ENCODE measurements at regions not wholly inside any gene's neighbourhood (a gene's known extent, or its start where the extent isn't known, plus 50 kb on each side); places are given as distances from the start of the nearest gene placed in this dataset.
"Not testable (repeated sequence)": the region's sequence is repeated elsewhere in the genome, so short reads cannot be mapped to it uniquely, and the experiment has no call there.

DNA sequence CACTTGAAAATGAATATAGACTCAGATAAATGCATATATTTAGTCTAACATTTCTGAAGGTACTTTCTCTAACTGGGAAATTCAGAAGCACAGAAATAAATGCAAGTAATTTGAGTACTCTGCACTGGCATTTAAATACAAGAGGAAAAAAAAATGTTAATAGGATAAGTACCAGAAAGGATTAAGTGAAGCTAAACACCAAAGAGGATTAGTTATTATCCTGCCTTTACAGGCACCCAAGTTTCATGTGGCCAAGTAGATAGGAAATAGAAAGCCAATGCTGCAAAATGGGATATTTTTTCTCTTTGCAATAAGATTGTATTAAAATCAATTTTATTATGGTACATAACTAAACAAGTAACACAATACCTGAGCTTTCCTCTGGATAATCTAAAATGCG lies 762.5 kb downstream of the PCDH7 start (continued):
- TF ChIP-seq CEBPB (IDR thresholded peaks at IDR 0.05; ENCODE audit: low read depth), result no peak
- TF ChIP-seq EZH2 (IDR thresholded peaks at IDR 0.05), result no peak
- TF ChIP-seq ZNF274 (IDR thresholded peaks at IDR 0.05; ENCODE audit: low read depth, low read length), result no peak

DNA sequence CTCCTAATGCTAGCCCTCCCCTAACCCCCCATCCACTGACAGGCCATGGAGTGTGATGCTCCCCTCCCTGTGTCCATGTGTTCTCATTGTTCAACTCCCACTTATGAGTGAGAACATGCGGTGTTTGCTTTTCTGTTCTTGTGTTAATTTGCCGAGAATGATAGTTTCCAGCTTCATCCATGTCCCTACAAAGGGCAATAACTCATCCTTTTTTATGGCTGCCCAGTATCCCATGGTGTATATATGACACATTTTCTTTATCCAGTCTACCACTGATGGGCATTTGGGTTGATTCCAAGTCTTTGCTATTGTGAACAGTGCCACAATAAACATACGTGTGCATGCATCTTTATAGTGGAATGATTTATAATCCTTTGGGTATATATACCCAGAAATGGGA lies 779.0 kb downstream of the PCDH7 start:
- H3K4me3 ChIP-seq (replicated peaks in 1 of 2; ENCODE audit: low read depth in 1 of 2, low read length in 2 of 2); CTCF ChIA-PET; ATAC-seq: not testable (repeated sequence)

DNA sequence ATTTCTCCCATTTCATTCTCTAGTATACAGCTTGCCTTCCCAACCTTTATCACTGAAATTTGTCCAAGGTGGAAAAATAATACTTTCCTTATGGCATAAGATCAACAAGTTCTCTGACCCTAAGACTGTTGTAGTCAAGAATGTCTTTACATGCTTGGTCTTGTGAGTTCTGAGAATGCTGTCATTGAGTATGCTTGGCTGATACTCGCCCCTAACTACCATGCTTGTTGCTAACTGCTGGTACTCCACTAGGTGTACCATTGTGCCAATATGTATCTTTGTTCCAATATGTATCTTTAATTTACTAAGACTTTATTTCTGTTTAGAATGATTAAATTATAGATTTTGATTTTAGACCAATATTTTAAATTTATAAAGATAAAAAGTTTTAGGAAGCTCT lies 796.4 kb downstream of the PCDH7 start:
- no peaks in the 10 kb centered on the region for H3K36me3 ChIP-seq (ENCODE audit: control insufficient read depth in 1 of 2, insufficient read depth in 2 of 2, low read length in 2 of 2)
- intact Hi-C loops (cut with micrococcal nuclease), result no loop called here
- no peak overlapping the region for H3K9ac ChIP-seq (ENCODE audit: low read length)
- ChIA-PET RAD21 (ENCODE audit: low non-redundant PET in 1 of 2, low total read pairs in 2 of 2, uncharacterized antibody in 2 of 2, unreplicated experiment in 2 of 2) (no interaction called here), POLR2A (no interaction called here), CTCF (no interaction called here)
- no peak overlapping the region for H3K4me3 ChIP-seq (replicated peaks in 1 of 2; ENCODE audit: low read depth in 1 of 2, low read length in 2 of 2)
- ATAC-seq, result peak; percentile 57; the same call in 1 of the 2 replicates
- H3K9me2 ChIP-seq (ENCODE audit: insufficient read depth), result no peaks in the 10 kb centered on the region; the same call in 1 of the 2 replicates
- H3K4me1 ChIP-seq (ENCODE audit: control insufficient read depth in 1 of 2, insufficient read depth in 2 of 2, low read length in 2 of 2), result peaks cover 12 to 15% of the 10 kb centered on the region in 2 experiments; a peak in 3 of 4 replicates
- H3K9me3 ChIP-seq (ENCODE audit: control insufficient read depth in 1 of 2, insufficient read depth in 1 of 2, low read depth in 1 of 2, low read length in 2 of 2), result no peaks in the 10 kb centered on the region
- no peak for DNase-seq (ENCODE audit: low read depth, low spot score)
- no peaks in the 10 kb centered on the region for H3K79me2 ChIP-seq (ENCODE audit: insufficient read depth, low read length)
- TF ChIP-seq SP1 (IDR thresholded peaks at IDR 0.05; ENCODE audit: low read depth) (no peak), POLR2A (IDR thresholded peaks at IDR 0.05; ENCODE audit: borderline replicate concordance, extremely low read depth, insufficient read depth, insufficient read length) (no peak), JUND (IDR thresholded peaks at IDR 0.05) (no peak), ZNF274 (IDR thresholded peaks at IDR 0.05; ENCODE audit: low read depth, low read length) (no peak), CEBPB (IDR thresholded peaks at IDR 0.05; ENCODE audit: low read depth) (no peak), YY1 (IDR thresholded peaks at IDR 0.05; ENCODE audit: extremely low read depth, insufficient replicate concordance, low read depth, low read length) (no peak), SRF (IDR thresholded peaks at IDR 0.05; ENCODE audit: low read depth) (no peak), EGR1 (IDR thresholded peaks at IDR 0.05; ENCODE audit: low read depth) (no peak), ZFX (IDR thresholded peaks at IDR 0.05) (no peak), SIN3A (IDR thresholded peaks at IDR 0.05; ENCODE audit: low read depth) (no peak), POLR2AphosphoS5 (IDR thresholded peaks at IDR 0.05; ENCODE audit: low read depth, low read length) (no peak), EZH2phosphoT487 (IDR thresholded peaks at IDR 0.05; ENCODE audit: borderline replicate concordance) (no peak)
- TF ChIP-seq, protein P1, sequence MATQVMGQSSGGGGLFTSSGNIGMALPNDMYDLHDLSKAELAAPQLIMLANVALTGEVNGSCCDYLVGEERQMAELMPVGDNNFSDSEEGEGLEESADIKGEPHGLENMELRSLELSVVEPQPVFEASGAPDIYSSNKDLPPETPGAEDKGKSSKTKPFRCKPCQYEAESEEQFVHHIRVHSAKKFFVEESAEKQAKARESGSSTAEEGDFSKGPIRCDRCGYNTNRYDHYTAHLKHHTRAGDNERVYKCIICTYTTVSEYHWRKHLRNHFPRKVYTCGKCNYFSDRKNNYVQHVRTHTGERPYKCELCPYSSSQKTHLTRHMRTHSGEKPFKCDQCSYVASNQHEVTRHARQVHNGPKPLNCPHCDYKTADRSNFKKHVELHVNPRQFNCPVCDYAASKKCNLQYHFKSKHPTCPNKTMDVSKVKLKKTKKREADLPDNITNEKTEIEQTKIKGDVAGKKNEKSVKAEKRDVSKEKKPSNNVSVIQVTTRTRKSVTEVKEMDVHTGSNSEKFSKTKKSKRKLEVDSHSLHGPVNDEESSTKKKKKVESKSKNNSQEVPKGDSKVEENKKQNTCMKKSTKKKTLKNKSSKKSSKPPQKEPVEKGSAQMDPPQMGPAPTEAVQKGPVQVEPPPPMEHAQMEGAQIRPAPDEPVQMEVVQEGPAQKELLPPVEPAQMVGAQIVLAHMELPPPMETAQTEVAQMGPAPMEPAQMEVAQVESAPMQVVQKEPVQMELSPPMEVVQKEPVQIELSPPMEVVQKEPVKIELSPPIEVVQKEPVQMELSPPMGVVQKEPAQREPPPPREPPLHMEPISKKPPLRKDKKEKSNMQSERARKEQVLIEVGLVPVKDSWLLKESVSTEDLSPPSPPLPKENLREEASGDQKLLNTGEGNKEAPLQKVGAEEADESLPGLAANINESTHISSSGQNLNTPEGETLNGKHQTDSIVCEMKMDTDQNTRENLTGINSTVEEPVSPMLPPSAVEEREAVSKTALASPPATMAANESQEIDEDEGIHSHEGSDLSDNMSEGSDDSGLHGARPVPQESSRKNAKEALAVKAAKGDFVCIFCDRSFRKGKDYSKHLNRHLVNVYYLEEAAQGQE (IDR thresholded peaks at IDR 0.05; ENCODE audit: low read depth), result no peak
- no peak overlapping the region for H3K27ac ChIP-seq (ENCODE audit: low read depth, low read length)
- no peaks in the 10 kb centered on the region for H3K27me3 ChIP-seq (ENCODE audit: insufficient read depth, low read length)
- BruUV-seq (replicated peaks), result no TSS peak
- H2AFZ ChIP-seq (ENCODE audit: low read depth, low read length, poor library complexity, severe bottlenecking), result peak overlapping the region; percentile 71
- no peak overlapping the region for H3K4me2 ChIP-seq (ENCODE audit: low read length)
- H4K20me1 ChIP-seq (ENCODE audit: insufficient read depth), result no peaks in the 10 kb centered on the region

More for the DNA sequence above, 779.0 kb downstream of the PCDH7 start:
- RAD21 ChIA-PET (ENCODE audit: low non-redundant PET in 1 of 2, low total read pairs in 2 of 2, uncharacterized antibody in 2 of 2, unreplicated experiment in 2 of 2); DNase-seq (ENCODE audit: low read depth, low spot score); POLR2A ChIA-PET; H3K4me1 ChIP-seq (ENCODE audit: control insufficient read depth in 1 of 2, insufficient read depth in 2 of 2, low read length in 2 of 2); BruUV-seq (replicated peaks); H4K20me1 ChIP-seq (ENCODE audit: insufficient read depth); H3K9me3 ChIP-seq (ENCODE audit: control insufficient read depth in 1 of 2, insufficient read depth in 1 of 2, low read depth in 1 of 2, low read length in 2 of 2); intact Hi-C loops (cut with micrococcal nuclease); H3K79me2 ChIP-seq (ENCODE audit: insufficient read depth, low read length); H3K27ac ChIP-seq (ENCODE audit: low read depth, low read length); H3K9ac ChIP-seq (ENCODE audit: low read length); H2AFZ ChIP-seq (ENCODE audit: low read depth, low read length, poor library complexity, severe bottlenecking); H3K27me3 ChIP-seq (ENCODE audit: insufficient read depth, low read length); H3K36me3 ChIP-seq (ENCODE audit: control insufficient read depth in 1 of 2, insufficient read depth in 2 of 2, low read length in 2 of 2); H3K9me2 ChIP-seq (ENCODE audit: insufficient read depth); H3K4me2 ChIP-seq (ENCODE audit: low read length): not testable (repeated sequence)

Measured in HCT116 (cell line).